ENCODE measurements at regions not wholly inside any gene's neighbourhood (a gene's known extent, or its start where the extent isn't known, plus 50 kb on each side); places are given as distances from the start of the nearest gene placed in this dataset.

GRCh38 chr3:184441202-184441900, 61.5 kb downstream of the CHRD start:
- no peak overlapping the region for H3K4me2 ChIP-seq
- no peak overlapping the region for H3K27ac Mint-ChIP-seq
- H4K20me1 ChIP-seq (replicated peaks; ENCODE audit: insufficient read depth): no peaks in the 10 kb centered on the region
- no peaks in the 10 kb centered on the region for H3K79me2 ChIP-seq (replicated peaks; ENCODE audit: insufficient read depth)
- peaks cover 4% of the 10 kb centered on the region for H3K27me3 Mint-ChIP-seq (ENCODE audit: insufficient read depth, low read depth, poor library complexity)
- ATAC-seq (no peak), DNase-seq (ENCODE audit: low spot score) (no peak)
- H3K36me3 Mint-ChIP-seq (ENCODE audit: low read depth): no peaks in the 10 kb centered on the region
- no peaks in the 10 kb centered on the region for H3K9me2 ChIP-seq (ENCODE audit: insufficient read depth)
- no peaks in the 10 kb centered on the region for H3F3A ChIP-seq (replicated peaks; ENCODE audit: low read depth)
- no peaks in the 10 kb centered on the region for H3K36me3 ChIP-seq (ENCODE audit: insufficient read depth)
- peak overlapping the region; percentile 93 for H2AFZ ChIP-seq
- H3K27ac ChIP-seq (ENCODE audit: low read depth): no peak overlapping the region
- H3K4me3 ChIP-seq: no peak overlapping the region
- TF ChIP-seq EZH2phosphoT487 (IDR thresholded peaks at IDR 0.05; ENCODE audit: unreplicated experiment): no peak
- no peak for TF ChIP-seq ZNF462 (CRISPR knock-in tag; IDR thresholded peaks at IDR 0.05)
- no peak for TF ChIP-seq ZNF114 (CRISPR knock-in tag; IDR thresholded peaks at IDR 0.05)
- no peak for TF ChIP-seq ZNF331 (CRISPR knock-in tag; IDR thresholded peaks at IDR 0.05; ENCODE audit: low read depth)
- no peak for TF ChIP-seq POLR2AphosphoS5 (IDR thresholded peaks at IDR 0.05; ENCODE audit: low read depth)
- TF ChIP-seq EZH2 (IDR thresholded peaks at IDR 0.05; ENCODE audit: low read depth, unreplicated experiment): no peak
- TF ChIP-seq NANOG (IDR thresholded peaks at IDR 0.05; ENCODE audit: borderline replicate concordance): no peak
- TF ChIP-seq CTCF (conservative IDR thresholded peaks at IDR 0.05; ENCODE audit: low read depth in 2 of 2): no peak
- no peak for TF ChIP-seq ETS1 (IDR thresholded peaks at IDR 0.05)
- no peak for TF ChIP-seq CREB1 (CRISPR knock-in tag; IDR thresholded peaks at IDR 0.05; ENCODE audit: low read depth)
- TF ChIP-seq JUNB (IDR thresholded peaks at IDR 0.05; ENCODE audit: unreplicated experiment): no peak
- H3K4me3 Mint-ChIP-seq: no peak overlapping the region
- H3K9me3 Mint-ChIP-seq: peaks cover 4% of the 10 kb centered on the region; the same call in 1 of the 3 replicates
- no peaks in the 10 kb centered on the region for H3K27me3 ChIP-seq (ENCODE audit: insufficient read depth)
- H3K4me1 ChIP-seq (ENCODE audit: insufficient read depth): no peaks in the 10 kb centered on the region
- H3K4me1 Mint-ChIP-seq: peaks cover 7% of the 10 kb centered on the region; the same call in 1 of the 3 replicates

Data from GM23338 (cell line).